PFSK-1 (cell line): ENCODE measurements at regions not wholly inside any gene's neighbourhood (a gene's known extent, or its start where the extent isn't known, plus 50 kb on each side); places are given as distances from the start of the nearest gene placed in this dataset.

Source experiments
- FOXP2 ChIP-seq: optimal IDR thresholded peaks from 2 replicates; pipeline ENCODE3; 2011; ENCODE audit warnings: borderline replicate concordance, control low read depth, inconsistent platforms; ENCODE audit not compliant: insufficient read depth; ENCODE audit errors: extremely low read length, extremely low read depth
- POLR2AphosphoS5 ChIP-seq: IDR thresholded peaks from 2 replicates; pipeline ENCODE4 v1.6.1; 2012; ENCODE audit warnings: low read depth, mild to moderate bottlenecking, control low read depth, low read length, moderate library complexity
- SIN3A ChIP-seq: IDR thresholded peaks from 2 replicates; pipeline ENCODE4 v1.6.1; 2012; ENCODE audit warnings: mild to moderate bottlenecking, low read length, moderate library complexity, borderline replicate concordance; ENCODE audit not compliant: insufficient read depth
- TAF1 ChIP-seq: IDR thresholded peaks from 2 replicates; pipeline ENCODE4 v1.6.1; 2012; ENCODE audit warnings: low read length, control low read depth, borderline replicate concordance; ENCODE audit not compliant: insufficient read depth
- TF ChIP-seq, protein P1 (sequence below), 2 experiments: IDR thresholded peaks; 2 replicates each; pipeline versions ENCODE4 v1.6.1 to v1.8.0; 2011 to 2012; ENCODE audit warnings: low read depth in 2 of 2, low read length in 2 of 2, control low read depth in 1 of 2, inconsistent platforms in 1 of 2, mild to moderate bottlenecking in 1 of 2, moderate library complexity in 1 of 2; ENCODE audit not compliant: insufficient read depth in 1 of 2

DNA sequence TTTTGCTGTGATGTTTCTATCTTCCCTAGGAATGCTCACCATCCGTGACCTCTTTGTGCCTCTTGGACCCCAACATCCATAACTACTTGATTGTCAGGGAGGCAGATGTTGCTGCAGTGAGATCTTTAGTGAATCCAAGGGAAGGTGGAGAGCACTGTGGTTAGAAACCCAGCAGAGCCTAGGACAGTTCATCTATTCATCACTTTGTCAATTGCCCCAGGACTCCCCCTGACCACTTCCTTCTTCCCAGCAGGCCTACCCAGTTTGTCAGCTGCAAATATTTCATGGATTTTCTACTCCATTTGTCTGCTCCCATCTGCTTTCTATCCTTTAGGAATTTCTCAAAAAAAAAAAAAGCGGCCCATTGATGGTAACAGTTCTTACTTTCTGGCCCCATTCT is 942.8 kb downstream of the PCDH7 start:
- no peak for TF ChIP-seq SIN3A
- TF ChIP-seq POLR2AphosphoS5, result no peak
- TF ChIP-seq TAF1, result no peak
- no peak for TF ChIP-seq FOXP2
- TF ChIP-seq, protein P1, sequence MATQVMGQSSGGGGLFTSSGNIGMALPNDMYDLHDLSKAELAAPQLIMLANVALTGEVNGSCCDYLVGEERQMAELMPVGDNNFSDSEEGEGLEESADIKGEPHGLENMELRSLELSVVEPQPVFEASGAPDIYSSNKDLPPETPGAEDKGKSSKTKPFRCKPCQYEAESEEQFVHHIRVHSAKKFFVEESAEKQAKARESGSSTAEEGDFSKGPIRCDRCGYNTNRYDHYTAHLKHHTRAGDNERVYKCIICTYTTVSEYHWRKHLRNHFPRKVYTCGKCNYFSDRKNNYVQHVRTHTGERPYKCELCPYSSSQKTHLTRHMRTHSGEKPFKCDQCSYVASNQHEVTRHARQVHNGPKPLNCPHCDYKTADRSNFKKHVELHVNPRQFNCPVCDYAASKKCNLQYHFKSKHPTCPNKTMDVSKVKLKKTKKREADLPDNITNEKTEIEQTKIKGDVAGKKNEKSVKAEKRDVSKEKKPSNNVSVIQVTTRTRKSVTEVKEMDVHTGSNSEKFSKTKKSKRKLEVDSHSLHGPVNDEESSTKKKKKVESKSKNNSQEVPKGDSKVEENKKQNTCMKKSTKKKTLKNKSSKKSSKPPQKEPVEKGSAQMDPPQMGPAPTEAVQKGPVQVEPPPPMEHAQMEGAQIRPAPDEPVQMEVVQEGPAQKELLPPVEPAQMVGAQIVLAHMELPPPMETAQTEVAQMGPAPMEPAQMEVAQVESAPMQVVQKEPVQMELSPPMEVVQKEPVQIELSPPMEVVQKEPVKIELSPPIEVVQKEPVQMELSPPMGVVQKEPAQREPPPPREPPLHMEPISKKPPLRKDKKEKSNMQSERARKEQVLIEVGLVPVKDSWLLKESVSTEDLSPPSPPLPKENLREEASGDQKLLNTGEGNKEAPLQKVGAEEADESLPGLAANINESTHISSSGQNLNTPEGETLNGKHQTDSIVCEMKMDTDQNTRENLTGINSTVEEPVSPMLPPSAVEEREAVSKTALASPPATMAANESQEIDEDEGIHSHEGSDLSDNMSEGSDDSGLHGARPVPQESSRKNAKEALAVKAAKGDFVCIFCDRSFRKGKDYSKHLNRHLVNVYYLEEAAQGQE (IDR thresholded peaks at IDR 0.05; ENCODE audit: insufficient read depth in 1 of 2, low read depth in 2 of 2, low read length in 2 of 2), result no peak

DNA sequence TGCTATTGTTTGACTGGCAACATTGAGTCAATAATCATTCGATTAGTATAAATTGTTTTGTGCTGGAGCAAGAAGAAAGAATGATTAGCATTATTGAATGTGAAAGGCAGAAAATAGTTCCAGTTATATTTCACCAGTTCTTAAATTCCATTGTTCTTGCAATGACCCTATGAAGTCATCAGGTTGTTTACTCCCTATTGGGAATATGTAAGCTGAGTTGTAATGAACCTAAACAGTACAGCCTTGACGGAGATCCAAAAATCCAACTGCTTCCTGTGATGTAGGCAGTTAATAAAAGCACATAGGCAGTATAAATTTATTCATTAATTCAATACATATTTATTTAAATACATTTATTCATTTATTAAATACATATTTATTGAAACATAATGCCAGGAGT is 947.5 kb downstream of the PCDH7 start:
- TF ChIP-seq, protein P1 (IDR thresholded peaks at IDR 0.05; ENCODE audit: insufficient read depth in 1 of 2, low read depth in 2 of 2, low read length in 2 of 2), result no peak

DNA sequence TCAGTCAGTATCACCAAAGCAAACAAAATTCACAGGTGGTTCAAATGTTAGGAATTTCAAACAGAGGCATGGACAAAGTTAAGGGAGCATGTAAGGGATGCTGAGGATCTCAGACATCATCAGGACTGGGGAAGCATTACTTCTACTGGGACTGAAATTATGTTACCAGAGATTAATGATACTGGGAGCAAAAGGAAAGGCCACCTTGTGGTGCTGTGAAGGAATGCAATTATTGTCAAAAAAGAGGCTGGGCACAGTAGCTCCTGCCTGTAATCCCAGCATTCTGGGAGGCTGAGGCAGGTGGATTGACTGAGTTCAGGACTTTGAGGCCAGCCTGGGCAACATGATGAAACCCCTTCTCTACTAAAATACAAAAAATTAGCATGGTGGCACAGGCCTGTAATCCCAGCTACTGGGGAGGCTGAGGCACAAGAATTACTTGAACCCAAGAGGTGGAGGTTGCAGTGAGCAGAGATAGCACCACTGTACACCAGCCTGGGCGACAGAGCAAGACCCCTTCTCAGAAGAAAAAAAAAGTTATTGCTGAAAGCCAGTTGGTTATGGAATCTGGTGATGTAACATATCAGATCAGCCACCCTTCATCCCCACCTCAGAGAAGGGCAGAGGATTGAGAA is 954.3 kb downstream of the PCDH7 start:
- no peak for TF ChIP-seq FOXP2
- TF ChIP-seq SIN3A, result no peak
- no peak for TF ChIP-seq TAF1
- TF ChIP-seq POLR2AphosphoS5, result no peak

DNA sequence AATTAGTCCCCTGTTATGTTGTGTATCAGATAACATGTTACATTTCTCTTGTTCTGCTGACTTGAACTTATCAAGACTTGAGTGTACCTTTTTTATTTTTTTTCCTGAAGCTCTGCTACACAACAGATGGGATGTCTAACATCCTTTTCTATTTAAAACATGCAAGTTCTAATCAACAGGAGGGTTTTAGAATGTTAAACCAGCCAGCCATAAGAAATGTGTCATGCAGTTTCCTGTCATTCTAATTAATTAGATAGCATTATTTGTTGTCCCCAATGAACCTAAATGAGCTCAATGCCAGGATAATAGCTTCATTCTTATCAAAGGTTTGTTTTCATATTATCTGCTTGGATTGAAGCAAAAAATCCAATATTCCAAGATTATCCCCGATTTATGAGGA is 958.2 kb downstream of the PCDH7 start:
- TF ChIP-seq, protein P1 (IDR thresholded peaks at IDR 0.05; ENCODE audit: insufficient read depth in 1 of 2, low read depth in 2 of 2, low read length in 2 of 2), result no peak
- TF ChIP-seq FOXP2 (no peak), TAF1 (no peak), SIN3A (no peak), POLR2AphosphoS5 (no peak)

DNA sequence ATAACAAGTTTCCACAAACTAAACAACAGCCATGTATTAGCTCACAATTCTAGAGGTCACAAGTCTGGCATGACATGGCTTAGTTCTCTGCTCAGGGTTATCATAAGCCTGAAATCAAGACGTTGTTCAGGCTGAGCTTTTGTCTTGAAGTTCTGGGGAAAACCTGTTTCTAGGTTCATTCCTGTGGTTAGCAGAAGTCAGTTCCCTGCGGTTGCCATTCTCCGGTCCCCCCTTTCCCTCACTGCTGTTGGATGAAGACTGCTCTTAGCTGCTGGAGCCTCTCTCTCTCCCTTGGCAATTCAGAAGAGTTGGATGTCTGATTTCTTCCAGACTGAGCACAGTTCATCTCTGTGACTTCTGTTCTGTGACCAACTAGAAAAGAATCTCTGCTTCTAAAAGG is 962.6 kb downstream of the PCDH7 start:
- TF ChIP-seq, protein P1 (IDR thresholded peaks at IDR 0.05; ENCODE audit: insufficient read depth in 1 of 2, low read depth in 2 of 2, low read length in 2 of 2), result no peak
- TF ChIP-seq TAF1 (no peak), FOXP2 (no peak), SIN3A (no peak), POLR2AphosphoS5 (no peak)
